GM12878 (cell line): ENCODE measurements at regions not wholly inside any gene's neighbourhood (a gene's known extent, or its start where the extent isn't known, plus 50 kb on each side); places are given as distances from the start of the nearest gene placed in this dataset.

Experiments
- ATAC-seq: fragments of 200-7000 bp; cut with Tn5 transposase; 3 replicates; pipeline ENCODE4 v1.9.1; 2020; ENCODE audit warnings: mild to moderate bottlenecking, moderate library complexity
- BruUV-seq: library from RNA; stranded (reverse); fragments of 400-500 nt; replicated peaks from 2 replicates; lab custom pipeline; 2021; lab: Mats Ljungman, UMichigan
- CTCF ChIA-PET: fragments of 300-600 bp; sonication (Branson Sonifier 250); formaldehyde crosslinking; extraction: SDS; loops from one replicate; lab custom pipeline; 2021; ENCODE audit warnings: inconsistent platforms; lab: Yijun Ruan, JAX
- POLR2A ChIA-PET: fragments of 350-600 bp; formaldehyde crosslinking; extraction: SDS; loops from one replicate; lab custom pipeline; 2021; ENCODE audit warnings: inconsistent platforms; lab: Charles Lee
- RAD21 ChIA-PET: fragments of 300-600 bp; sonication (Branson Sonifier 250); formaldehyde crosslinking; loops from one replicate; lab custom pipeline; 2023; ENCODE audit warnings: antibody characterized with exemption; ENCODE audit not compliant: unreplicated experiment; lab: Charles Lee
- SMC1A ChIA-PET: fragments of 300-600 bp; sonication (Branson Sonifier 250); formaldehyde crosslinking; loops from one replicate; lab custom pipeline; 2023; ENCODE audit not compliant: unreplicated experiment, uncharacterized antibody; lab: Charles Lee
- DNase-seq: peaks from one replicate; pipeline ENCODE4 v3.0.0-alpha.2; 2011; ENCODE audit warnings: low read depth, low spot score
- FAIRE-seq: peaks from 3 replicates; lab custom pipeline; 2011; peaks lifted over from hg19 to GRCh38; lab: Jason Lieb, UNC
- H2AFZ ChIP-seq: 2 replicates; pipeline ENCODE4 v1.6.0; 2011; ENCODE audit warnings: low read depth, low read length, control low read depth; ENCODE audit not compliant: control insufficient read depth
- H3K27ac ChIP-seq: 2 replicates; pipeline ENCODE4 v1.5.1; 2011; ENCODE audit warnings: control low read depth; ENCODE audit not compliant: control insufficient read depth, insufficient read depth
- H3K27me3 ChIP-seq, 2 experiments: replicated peaks in 1 of 2; 2 replicates each; pipeline versions ENCODE4 v1.6.0 to v1.6.1; 2011; ENCODE audit warnings: low read length in 1 of 2; ENCODE audit not compliant: control insufficient read depth in 2 of 2, insufficient read depth in 2 of 2
- H3K36me3 ChIP-seq, 2 experiments: 2 replicates each; pipeline ENCODE4 v1.5.1; 2011; ENCODE audit warnings: low read length in 1 of 2; ENCODE audit not compliant: control insufficient read depth in 2 of 2, insufficient read depth in 2 of 2
- H3K4me1 ChIP-seq: 2 replicates; pipeline ENCODE4 v1.6.1; 2011; ENCODE audit warnings: mild to moderate bottlenecking, low read length, moderate library complexity, mixed read lengths; ENCODE audit not compliant: control insufficient read depth, insufficient read depth
- H3K4me2 ChIP-seq: 2 replicates; pipeline ENCODE4 v1.6.0; 2011; ENCODE audit warnings: control low read depth; ENCODE audit not compliant: control insufficient read depth, insufficient read depth
- H3K4me3 ChIP-seq: fragments of 200-600 bp; sonication (generic); 2 replicates; pipeline ENCODE4 v1.5.1; 2016
- H3K79me2 ChIP-seq: 2 replicates; pipeline ENCODE4 v1.6.0; 2011; ENCODE audit warnings: low read length; ENCODE audit not compliant: control insufficient read depth, insufficient read depth
- H3K9ac ChIP-seq: 2 replicates; pipeline ENCODE4 v1.8.0; 2011; ENCODE audit warnings: low read length, control low read depth, mixed read lengths; ENCODE audit not compliant: control insufficient read depth, insufficient read depth
- H3K9me3 ChIP-seq: replicated peaks from 3 replicates; pipeline ENCODE4 v1.5.1; 2011; ENCODE audit warnings: mild to moderate bottlenecking, low read length; ENCODE audit not compliant: control insufficient read depth, insufficient read depth
- H4K20me1 ChIP-seq: 2 replicates; pipeline ENCODE4 v1.6.0; 2011; ENCODE audit not compliant: control insufficient read depth, insufficient read depth
- NBN ChIP-seq: fragments of 450-650 bp; IDR thresholded peaks from 2 replicates; pipeline ENCODE4 v1.6.1; 2016
- NFYB ChIP-seq: IDR thresholded peaks from 2 replicates; pipeline ENCODE4 v1.6.1; 2011; ENCODE audit warnings: low read depth, mild to moderate bottlenecking, low read length, improper control_type of control experiment, moderate library complexity; ENCODE audit not compliant: insufficient read depth
- ZBTB4 ChIP-seq: fragments of 450-650 bp; formaldehyde crosslinking; IDR thresholded peaks from 2 replicates; pipeline ENCODE4 v1.4.0; 2022; ENCODE audit warnings: mild to moderate bottlenecking, moderate library complexity
- WGBS: methylation state at CpG from one replicate; pipeline ENCODE4 v1.1.6; 2016; ENCODE audit warnings: low lambda C conversion rate; ENCODE audit not compliant: insufficient replicate concordance, insufficient coverage; ENCODE audit errors: missing lambda C conversion rate; 5-methylcytosine and 5-hydroxymethylcytosine counted together
- in situ Hi-C: fragments of 300-500 bp; cut with MboI; formaldehyde crosslinking; loops from 9 replicates; pipeline ENCODE4 v1.14.3; 2018; ENCODE audit warnings: mixed read lengths
- intact Hi-C: fragments of 100-400 bp; cut with micrococcal nuclease; formaldehyde crosslinking; loops from one replicate; pipeline ENCODE4 v1.14.2; 2022; ENCODE audit not compliant: unreplicated experiment

- no peak for TF ChIP-seq NFYB
Measured at GRCh38 chr2:105644174-105644980, 100.3 kb upstream of the NCK2 start (continued).

GRCh38 chr2:105643405-105644173 is 101.1 kb upstream of the NCK2 start:
- BruUV-seq = no TSS peak
- Histone ChIP-seq H3K9me3 (no peaks in the 10 kb centered on the region), H3K36me3 (no peaks in the 10 kb centered on the region), H3K4me1 (no peaks in the 10 kb centered on the region), H3K79me2 (no peaks in the 10 kb centered on the region), H3K9ac (no peak overlapping the region), H4K20me1 (no peaks in the 10 kb centered on the region), H3K4me3 (no peak overlapping the region), H3K27ac (no peak overlapping the region)
- CTCF ChIA-PET = no interaction called here
- no peak for DNase-seq
- intact Hi-C loops = no loop called here
- in situ Hi-C loops = no loop called here
- RAD21 ChIA-PET = no interaction called here
- WGBS = 37% methylated on average over 15 of the region's 15 CpGs
- no peak for TF ChIP-seq NBN
- TF ChIP-seq ZBTB4 (CRISPR knock-in tag) = no peak
- TF ChIP-seq, all 136 proteins: peak for 0
- ATAC-seq = no peak
- no peak overlapping the region for H3K4me2 ChIP-seq
- H2AFZ ChIP-seq = no peak overlapping the region
- ChIA-PET POLR2A (no interaction called here), SMC1A (no interaction called here)
- H3K27me3 ChIP-seq = no peaks in the 10 kb centered on the region
- no peak for FAIRE-seq
